GM12875 (cell line): ENCODE measurements at regions not wholly inside any gene's neighbourhood (a gene's known extent, or its start where the extent isn't known, plus 50 kb on each side); places are given as distances from the start of the nearest gene placed in this dataset.

Experiments
- H3K4me3 ChIP-seq: one replicate; pipeline ENCODE4 v1.5.1; 2011; ENCODE audit warnings: low read depth, low read length, control low read depth
- CTCF ChIP-seq: IDR thresholded peaks from 2 replicates; pipeline ENCODE4 v1.5.1; 2011; ENCODE audit warnings: low read depth, mild to moderate bottlenecking, control low read depth, inconsistent platforms, low read length, moderate library complexity, borderline replicate concordance; ENCODE audit not compliant: insufficient read depth

- no peak for TF ChIP-seq CTCF
- H3K4me3 ChIP-seq, result no peak overlapping the region
These were observed 318.4 kb downstream of the HAPSTR1 start for GRCh38 chr16:9409560-9410493.

- TF ChIP-seq CTCF, result no peak
- H3K4me3 ChIP-seq, result no peak overlapping the region
These were observed 320.0 kb downstream of the HAPSTR1 start for GRCh38 chr16:9411426-9411825.

DNA sequence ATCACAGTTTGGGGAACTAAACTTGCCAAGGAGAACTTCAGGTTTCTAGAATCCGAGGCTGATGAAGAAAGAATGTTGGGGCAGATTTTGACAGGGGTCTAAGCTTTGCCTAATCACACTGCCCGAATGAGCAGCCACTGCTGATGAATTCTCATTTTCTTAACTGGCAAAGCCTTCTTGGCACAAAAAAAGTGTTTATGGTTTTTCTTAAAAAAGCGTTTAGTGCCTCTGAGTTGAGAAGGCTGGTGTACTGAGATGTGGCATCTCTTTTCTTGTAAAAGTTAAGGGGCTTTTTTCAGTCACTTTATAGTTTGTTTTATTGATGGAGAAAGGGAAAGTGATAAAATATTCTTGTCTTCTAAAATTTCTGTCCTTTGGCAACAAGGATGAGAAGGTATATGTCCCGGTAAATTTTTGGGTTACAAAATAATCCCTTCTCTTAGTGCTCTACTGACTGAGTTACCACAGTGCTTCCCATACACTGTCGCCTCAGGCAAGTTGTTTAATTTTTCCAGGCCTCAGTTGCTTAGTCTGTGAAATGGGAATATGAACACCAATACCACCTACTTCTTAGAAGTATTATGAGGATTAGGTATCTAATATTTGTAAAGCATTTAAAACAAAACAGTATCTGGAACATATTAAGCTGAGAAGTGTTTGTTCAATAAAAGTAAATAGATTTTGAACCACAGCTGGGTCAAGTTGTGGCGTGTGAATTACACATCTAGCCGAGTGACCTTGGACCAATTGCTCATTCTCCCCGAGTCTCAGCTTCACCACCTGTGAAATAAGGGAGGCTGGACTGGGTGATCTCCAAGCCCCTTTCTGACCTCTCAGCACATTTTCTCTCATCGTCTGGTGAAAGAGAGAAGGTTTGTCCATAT is 320.8 kb downstream of the HAPSTR1 start:
- no peak for TF ChIP-seq CTCF
- H3K4me3 ChIP-seq, result no peak overlapping the region

GRCh38 chr16:9412915-9413264 is 321.4 kb downstream of the HAPSTR1 start:
- TF ChIP-seq CTCF, result no peak
- no peak overlapping the region for H3K4me3 ChIP-seq

GRCh38 chr16:9415545-9415944 is 324.1 kb downstream of the HAPSTR1 start:
- TF ChIP-seq CTCF, result no peak
- H3K4me3 ChIP-seq, result no peak overlapping the region

DNA sequence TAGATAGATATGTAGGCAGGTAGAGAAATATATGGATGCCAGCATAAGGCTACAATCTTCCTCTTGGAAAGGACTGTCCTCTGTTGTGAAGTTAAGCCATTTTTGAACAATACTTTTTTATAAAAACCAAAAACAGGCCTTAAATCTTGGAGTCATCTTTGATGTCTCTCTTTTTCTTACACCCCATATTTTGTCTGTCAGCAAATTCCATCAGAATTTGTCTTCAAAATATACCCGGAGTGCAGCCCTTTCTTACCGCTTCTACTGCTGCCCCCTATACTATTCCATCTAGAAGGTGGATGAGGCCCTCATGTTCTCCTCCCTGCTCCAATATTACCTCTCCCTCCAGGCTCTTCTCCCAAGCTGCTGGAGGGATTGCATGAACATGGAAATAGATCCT is 326.5 kb downstream of the HAPSTR1 start:
- no peak for TF ChIP-seq CTCF
- H3K4me3 ChIP-seq, result no peak overlapping the region

- TF ChIP-seq CTCF, result no peak
These were observed 327.7 kb downstream of the HAPSTR1 start for GRCh38 chr16:9419161-9419560.

More at GRCh38 chr16:9419161-9419560, 327.7 kb downstream of the HAPSTR1 start:
- no peak overlapping the region for H3K4me3 ChIP-seq
